SK-N-DZ (cell line): ENCODE measurements at regions not wholly inside any gene's neighbourhood (a gene's known extent, or its start where the extent isn't known, plus 50 kb on each side); places are given as distances from the start of the nearest gene placed in this dataset.
"Not testable (repeated sequence)": the region's sequence is repeated elsewhere in the genome, so short reads cannot be mapped to it uniquely, and the experiment has no call there.

Source experiments
- DNase-seq: peaks from one replicate; pipeline ENCODE4 v3.0.0-alpha.2; 2015; ENCODE audit warnings: low spot score

DNA sequence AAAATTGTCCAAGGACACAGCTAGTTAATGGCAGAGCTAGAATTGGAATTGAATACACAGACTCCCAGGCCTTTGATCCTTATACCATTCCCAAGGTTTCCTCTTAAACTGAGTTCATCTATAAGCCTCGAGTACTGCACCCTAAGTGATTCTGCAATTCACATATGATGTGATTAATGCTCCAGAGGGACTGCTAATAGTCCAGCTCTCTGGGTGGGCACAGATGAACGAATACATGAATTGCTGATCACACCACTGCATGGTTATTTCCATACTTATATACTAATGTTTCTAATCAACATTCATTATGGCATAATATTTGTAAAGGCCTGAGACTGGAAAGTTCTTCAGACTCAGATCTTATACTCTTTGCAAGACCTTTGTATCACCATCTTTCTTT lies 101.8 kb downstream of the NUFIP1 start:
- no peak for DNase-seq

DNA sequence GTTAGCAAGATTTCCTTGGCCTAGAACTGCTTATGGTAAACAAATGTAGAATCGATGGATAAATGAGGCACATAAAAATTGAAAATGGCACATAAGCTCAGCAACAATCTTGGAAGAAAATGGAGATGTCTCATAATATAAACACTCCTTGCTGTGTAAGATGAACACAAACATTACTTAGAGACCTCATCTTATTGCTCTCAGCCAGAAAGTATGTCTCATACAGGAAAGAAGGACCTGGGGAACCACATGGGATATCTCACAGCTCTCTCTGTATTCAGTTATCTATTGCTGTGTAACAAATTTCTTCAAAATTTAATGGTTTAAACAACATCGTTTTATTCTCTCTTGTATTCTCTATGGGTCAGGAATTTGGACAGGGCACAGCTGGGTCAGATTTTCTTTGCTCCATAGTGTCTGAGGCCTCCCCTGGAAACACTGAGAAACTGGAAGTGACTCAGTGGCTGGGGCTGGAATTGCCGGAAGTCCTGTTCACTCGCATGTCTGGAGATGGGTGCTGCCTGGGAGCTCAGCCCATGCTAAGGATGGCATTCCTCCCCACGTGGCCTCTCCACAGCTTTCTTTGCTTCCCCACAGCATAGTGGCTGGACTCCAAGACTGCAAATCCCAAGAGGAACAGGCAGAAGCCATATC lies 105.1 kb downstream of the NUFIP1 start:
- no peak for DNase-seq

GRCh38 chr13:44879452-44880058 lies 109.7 kb downstream of the NUFIP1 start:
- no peak for DNase-seq

DNA sequence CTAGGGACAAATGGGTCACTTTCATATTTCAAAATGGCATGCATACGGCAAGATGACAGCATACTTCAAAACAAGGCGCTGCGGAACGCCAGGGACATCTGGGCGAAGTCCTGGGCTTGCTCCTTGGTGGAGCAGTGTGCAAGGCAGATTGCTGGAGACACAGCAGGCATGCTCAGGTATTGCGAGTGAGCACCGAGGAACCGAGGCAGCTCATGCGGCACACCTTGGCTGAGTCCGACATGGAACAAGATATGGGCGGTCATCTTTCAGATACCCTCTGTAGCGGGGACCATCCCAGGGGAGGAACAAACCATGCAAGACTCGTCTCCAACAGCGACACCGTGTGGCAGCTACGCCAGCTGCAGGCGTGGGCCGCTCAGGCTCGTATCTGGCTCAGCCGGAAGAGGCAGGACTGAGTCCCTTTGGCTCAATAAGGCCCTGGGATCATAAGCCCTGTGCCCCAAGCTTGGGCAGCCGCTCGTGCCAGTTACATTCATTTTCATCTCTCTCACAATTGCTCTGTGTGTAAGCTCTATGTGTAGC lies 112.4 kb downstream of the NUFIP1 start:
- no peak for DNase-seq

GRCh38 chr13:44874886-44875630 lies 114.2 kb downstream of the NUFIP1 start:
- no peak for DNase-seq

DNA sequence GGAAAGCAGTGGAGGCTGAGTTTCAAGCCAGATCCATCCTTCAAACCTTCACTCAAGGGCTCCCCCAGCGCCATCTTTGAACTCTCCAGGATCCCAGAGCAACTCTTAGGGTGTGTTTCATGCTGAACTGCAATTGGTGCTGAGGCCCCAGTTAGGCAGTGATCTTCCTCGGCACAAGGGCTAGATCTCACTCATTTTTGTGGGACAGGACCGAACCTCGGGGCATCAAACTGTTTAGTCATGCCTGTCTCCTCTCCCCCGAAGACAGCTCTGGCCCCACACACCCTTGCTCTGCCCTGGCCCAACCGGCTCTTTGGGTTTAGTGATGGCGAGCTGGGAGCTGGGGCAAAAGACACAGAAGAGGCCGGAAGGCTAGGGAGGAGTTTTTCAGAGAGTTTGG lies 115.1 kb downstream of the NUFIP1 start:
- DNase-seq = no peak

GRCh38 chr13:44873461-44873860 lies 115.8 kb downstream of the NUFIP1 start:
- DNase-seq = no peak

GRCh38 chr13:44872751-44873150 lies 116.5 kb downstream of the NUFIP1 start:
- DNase-seq = no peak

- DNase-seq = no peak
These were observed 118.8 kb downstream of the NUFIP1 start for GRCh38 chr13:44870456-44870929.

DNA sequence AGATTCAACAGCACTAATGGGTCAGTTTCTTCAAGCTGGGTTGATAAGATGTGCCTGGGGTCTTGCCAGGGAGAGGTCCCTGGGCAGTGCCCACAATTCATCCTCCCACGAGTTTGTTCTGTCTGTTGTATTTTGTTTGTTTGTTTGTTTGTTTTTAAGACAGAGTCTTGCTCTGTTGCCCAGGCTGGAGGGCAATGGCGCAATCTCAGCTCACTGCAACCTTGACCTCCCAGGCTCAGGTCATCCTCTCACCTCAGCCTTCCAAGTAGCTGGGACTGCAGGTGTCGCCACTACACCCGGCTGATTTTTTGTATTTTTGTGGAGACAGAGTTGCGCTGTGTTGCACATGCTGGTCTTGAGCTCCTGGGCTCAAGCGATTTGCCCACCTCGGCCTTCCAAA lies 120.1 kb downstream of the NUFIP1 start:
- DNase-seq = no peak

DNA sequence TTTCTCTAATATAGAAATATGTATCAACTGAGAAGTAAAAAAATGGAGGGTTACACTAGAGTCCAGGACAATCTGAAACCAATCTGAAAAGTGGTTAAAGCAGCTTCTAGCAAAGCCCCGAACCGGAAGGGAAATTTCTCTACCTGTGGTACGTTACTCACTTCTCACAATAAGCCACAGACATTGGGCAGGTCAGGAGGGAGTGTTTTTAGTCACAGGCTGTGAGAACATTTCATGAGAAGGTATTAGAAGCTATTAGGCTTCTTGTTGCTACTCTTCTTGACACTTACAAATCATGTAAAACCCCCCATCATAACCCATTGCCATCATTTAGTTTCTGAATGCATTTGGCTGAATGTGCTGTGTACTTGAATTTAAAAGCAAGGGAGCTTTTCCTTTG lies 120.9 kb downstream of the NUFIP1 start:
- DNase-seq = no peak

- no peak for DNase-seq
These were observed 121.4 kb downstream of the NUFIP1 start for GRCh38 chr13:44867825-44868224.

DNA sequence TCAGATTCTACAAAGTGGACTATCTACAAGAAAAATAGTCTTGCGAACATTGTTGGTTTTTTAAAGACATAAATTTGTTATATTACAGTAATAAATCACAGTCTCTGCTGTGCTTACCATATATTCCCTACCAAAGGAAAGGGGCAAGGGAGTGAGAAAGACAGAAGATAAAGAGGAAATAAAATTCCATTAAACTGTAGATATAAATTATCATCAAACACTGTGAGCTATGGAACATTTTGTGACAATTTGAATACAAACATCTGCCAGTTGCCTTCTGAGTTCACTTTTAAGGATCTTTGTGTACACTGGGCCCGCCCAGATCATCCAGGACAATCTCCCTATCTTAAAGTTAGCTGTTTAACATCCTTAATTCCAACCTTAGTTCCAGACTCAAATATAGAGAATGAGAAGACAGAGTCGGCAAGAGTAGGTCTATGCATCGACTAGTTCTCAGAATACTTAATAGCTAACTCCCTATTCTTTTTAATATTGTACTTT lies 122.8 kb downstream of the NUFIP1 start:
- DNase-seq = no peak

DNA sequence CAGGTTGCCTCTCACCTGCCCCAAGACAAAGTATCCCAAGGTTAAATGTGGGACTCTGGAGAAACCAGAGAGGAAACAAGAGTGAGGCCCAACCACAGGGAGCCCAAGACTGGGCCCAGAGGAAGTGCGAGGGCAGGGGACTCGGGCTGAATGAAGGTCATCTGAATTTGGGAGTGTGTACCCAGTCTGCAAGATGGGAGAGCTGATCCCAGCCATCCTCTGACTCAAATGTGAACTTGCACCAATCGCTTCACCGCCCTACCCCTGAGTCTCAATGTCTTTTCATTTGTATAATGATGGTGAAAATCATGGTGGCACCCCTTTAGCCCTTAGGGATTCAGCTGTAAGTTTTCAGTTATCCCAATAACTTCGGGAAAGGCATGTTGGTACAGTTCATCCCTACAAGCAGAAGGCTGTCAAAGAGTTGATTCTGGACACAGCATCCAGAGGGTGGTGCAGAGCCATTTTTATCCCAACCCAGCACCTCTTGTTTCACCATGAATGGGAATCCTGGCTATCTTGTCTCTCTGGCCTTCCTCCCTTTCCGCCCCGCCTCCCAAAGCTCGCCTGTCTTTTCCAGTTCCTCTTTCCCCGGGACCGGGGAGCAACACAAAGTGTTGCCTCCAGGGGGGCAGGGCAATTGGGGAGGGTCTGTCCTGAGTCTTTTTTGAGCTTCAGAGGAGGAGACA lies 123.4 kb downstream of the NUFIP1 start:
- no peak for DNase-seq

- DNase-seq = not testable (repeated sequence)
These were observed 125.6 kb downstream of the NUFIP1 start for GRCh38 chr13:44863641-44864040.

GRCh38 chr13:44860454-44860853 lies 128.8 kb downstream of the NUFIP1 start:
- DNase-seq = no peak

- DNase-seq = no peak
These were observed 131.5 kb downstream of the NUFIP1 start for GRCh38 chr13:44857736-44858135.

- DNase-seq = no peak
These were observed 132.2 kb downstream of the NUFIP1 start for GRCh38 chr13:44857061-44857460.

GRCh38 chr13:44855860-44856259 lies 133.4 kb downstream of the NUFIP1 start:
- no peak for DNase-seq

DNA sequence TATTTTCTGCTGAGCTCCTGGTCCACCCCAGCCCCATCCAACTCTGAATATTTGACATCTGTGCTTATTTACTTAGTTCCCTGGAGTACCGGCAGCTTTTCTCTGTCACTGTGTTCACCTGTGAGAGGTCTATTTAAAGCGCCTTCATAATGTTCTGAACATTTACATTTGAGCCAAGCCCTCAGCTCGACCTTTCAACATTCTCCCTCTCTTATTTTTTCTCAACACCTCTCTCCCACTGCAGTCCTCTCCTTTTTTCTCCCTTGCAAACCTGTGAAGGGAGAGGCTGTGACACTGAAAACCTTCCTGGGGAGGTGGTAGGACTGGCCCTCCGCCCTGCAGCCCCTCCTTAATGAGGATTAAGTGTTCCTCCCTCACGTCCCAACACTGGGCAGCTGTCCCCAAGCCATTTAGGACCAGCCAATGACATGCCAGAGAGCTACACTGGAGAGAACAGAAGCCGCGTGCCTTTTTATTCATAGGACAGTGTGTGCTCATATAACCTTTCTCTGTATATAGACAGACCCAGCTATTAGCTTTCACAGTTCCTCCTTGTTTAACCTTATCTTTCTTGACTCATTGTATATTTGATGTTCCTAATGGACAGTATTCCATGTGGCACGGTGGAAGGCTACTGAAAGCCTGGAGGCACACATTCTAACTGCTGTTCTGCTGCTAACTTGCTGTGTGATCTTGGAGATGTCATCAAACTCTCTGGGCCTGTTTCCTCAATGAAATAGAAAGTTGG lies 134.8 kb downstream of the NUFIP1 start:
- DNase-seq = no peak

DNA sequence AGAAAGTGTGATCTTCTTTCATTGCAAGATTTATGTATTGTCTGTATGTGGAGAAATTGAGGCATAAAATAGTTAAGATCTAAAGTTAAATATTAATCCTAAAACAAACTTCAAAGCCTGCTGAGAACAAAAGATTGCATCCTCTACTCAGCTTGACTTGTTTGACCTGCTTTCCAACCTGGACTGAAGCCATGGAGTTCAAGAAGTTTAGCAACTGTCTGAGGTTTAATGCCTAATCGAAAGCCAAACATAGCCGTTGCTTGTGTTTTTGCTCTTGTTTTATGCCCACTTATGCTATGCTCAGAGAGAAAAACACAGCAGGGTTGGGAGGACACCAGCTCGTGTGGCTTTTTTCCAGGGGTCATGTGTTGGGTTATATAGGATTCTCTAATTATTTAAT lies 135.6 kb downstream of the NUFIP1 start:
- no peak for DNase-seq
